Mesothelial cell of epicardium (in vitro differentiated cells): ENCODE measurements at regions not wholly inside any gene's neighbourhood (a gene's known extent, or its start where the extent isn't known, plus 50 kb on each side); places are given as distances from the start of the nearest gene placed in this dataset.

Source experiments
- DNase-seq, 2 experiments: peaks; one replicate each; pipeline ENCODE4 v3.0.0; 2021; ENCODE audit warnings: low spot score in 2 of 2; ENCODE audit not compliant: unreplicated experiment in 2 of 2
- H3K27ac Mint-ChIP-seq: 2 replicates; pipeline ENCODE4 v1.8.0; 2021; ENCODE audit warnings: mixed read lengths
- H3K27me3 Mint-ChIP-seq: 2 replicates; pipeline ENCODE4 v1.8.0; 2021; ENCODE audit warnings: low read depth, mixed read lengths
- H3K36me3 Mint-ChIP-seq: 2 replicates; pipeline ENCODE4 v1.8.0; 2021; ENCODE audit warnings: mixed read lengths
- H3K4me1 Mint-ChIP-seq: 2 replicates; pipeline ENCODE4 v1.8.0; 2021; ENCODE audit warnings: mixed read lengths
- H3K4me3 Mint-ChIP-seq: 2 replicates; pipeline ENCODE4 v1.8.0; 2021; ENCODE audit warnings: mild to moderate bottlenecking, moderate library complexity, mixed read lengths
- H3K9me3 Mint-ChIP-seq: 2 replicates; pipeline ENCODE4 v1.8.0; 2021; ENCODE audit warnings: mixed read lengths
- CTCF ChIP-seq: fragments of 200-600 bp; sonication (generic); IDR thresholded peaks from one replicate; pipeline ENCODE4 v1.5.0; 2021; ENCODE audit warnings: antibody characterized with exemption; ENCODE audit not compliant: unreplicated experiment

- H3K4me3 Mint-ChIP-seq, result no peak overlapping the region
These were observed 291.4 kb downstream of the TGFB2 start for GRCh38 chr1:218636548-218636947.

GRCh38 chr1:218640173-218640572 is 295.0 kb downstream of the TGFB2 start:
- H3K4me1 Mint-ChIP-seq, result peaks cover 7% of the 10 kb centered on the region
- H3K27ac Mint-ChIP-seq, result no peak overlapping the region

More at GRCh38 chr1:218636548-218636947, 291.4 kb downstream of the TGFB2 start:
- Mint-ChIP-seq H3K9me3 (peaks cover 18% of the 10 kb centered on the region), H3K27me3 (no peaks in the 10 kb centered on the region), H3K27ac (no peak overlapping the region), H3K36me3 (no peaks in the 10 kb centered on the region), H3K4me1 (peaks cover under 1% of the 10 kb centered on the region)
- TF ChIP-seq CTCF, result no peak
- no peak for DNase-seq

GRCh38 chr1:218642033-218642948 is 297.2 kb downstream of the TGFB2 start:
- Mint-ChIP-seq H3K4me1 (peaks cover 7% of the 10 kb centered on the region), H3K27ac (peak overlapping the region; percentile 31), H3K27me3 (no peaks in the 10 kb centered on the region), H3K36me3 (no peaks in the 10 kb centered on the region), H3K9me3 (peaks cover 4% of the 10 kb centered on the region), H3K4me3 (no peak overlapping the region)
- TF ChIP-seq CTCF, result no peak
- no peak for DNase-seq

More at GRCh38 chr1:218640173-218640572, 295.0 kb downstream of the TGFB2 start:
- Mint-ChIP-seq H3K9me3 (peaks cover 7% of the 10 kb centered on the region), H3K36me3 (no peaks in the 10 kb centered on the region), H3K4me3 (no peak overlapping the region), H3K27me3 (no peaks in the 10 kb centered on the region)
- TF ChIP-seq CTCF, result no peak
- no peak for DNase-seq

GRCh38 chr1:218643281-218643680 is 298.1 kb downstream of the TGFB2 start:
- Mint-ChIP-seq H3K27me3 (no peaks in the 10 kb centered on the region), H3K9me3 (peaks cover 4% of the 10 kb centered on the region), H3K4me1 (peaks cover 7% of the 10 kb centered on the region), H3K36me3 (no peaks in the 10 kb centered on the region), H3K27ac (no peak overlapping the region), H3K4me3 (no peak overlapping the region)
- DNase-seq, result no peak
- TF ChIP-seq CTCF, result no peak

- H3K4me1 Mint-ChIP-seq, result peaks cover 7% of the 10 kb centered on the region
- no peak for DNase-seq
- no peak overlapping the region for H3K27ac Mint-ChIP-seq
- no peaks in the 10 kb centered on the region for H3K36me3 Mint-ChIP-seq
- peaks cover 6% of the 10 kb centered on the region for H3K9me3 Mint-ChIP-seq
- no peak overlapping the region for H3K4me3 Mint-ChIP-seq
- no peaks in the 10 kb centered on the region for H3K27me3 Mint-ChIP-seq
- TF ChIP-seq CTCF, result no peak
These were observed 298.8 kb downstream of the TGFB2 start for GRCh38 chr1:218643926-218644325.
